H9 (cell line): ENCODE measurements at regions not wholly inside any gene's neighbourhood (a gene's known extent, or its start where the extent isn't known, plus 50 kb on each side); places are given as distances from the start of the nearest gene placed in this dataset.

Experiments
- DNase-seq: peaks from one replicate; pipeline ENCODE4 v3.0.0-alpha.2; 2017
- H2AFZ ChIP-seq: one replicate; pipeline ENCODE4 v1.6.1; 2013; ENCODE audit warnings: mild to moderate bottlenecking, low read length, control low read depth, moderate library complexity
- H2AK5ac ChIP-seq: 2 replicates; pipeline ENCODE4 v1.6.1; 2013; ENCODE audit warnings: low read length, control low read depth, mixed read lengths; ENCODE audit not compliant: insufficient read length
- H2BK120ac ChIP-seq: one replicate; pipeline ENCODE4 v1.6.1; 2013; ENCODE audit warnings: low read depth, mild to moderate bottlenecking, low read length, control low read depth, inconsistent platforms; ENCODE audit not compliant: poor library complexity, severe bottlenecking
- H2BK12ac ChIP-seq: 2 replicates; pipeline ENCODE4 v1.6.1; 2013; ENCODE audit warnings: low read length, control low read depth, mixed read lengths, low read depth; ENCODE audit not compliant: insufficient read length
- H2BK15ac ChIP-seq: 2 replicates; pipeline ENCODE4 v1.6.1; 2013; ENCODE audit warnings: low read depth, low read length, control low read depth
- H2BK20ac ChIP-seq: one replicate; pipeline ENCODE4 v1.6.1; 2013; ENCODE audit warnings: low read depth, mild to moderate bottlenecking, low read length, control low read depth, inconsistent platforms; ENCODE audit not compliant: poor library complexity, severe bottlenecking
- H2BK5ac ChIP-seq: 2 replicates; pipeline ENCODE4 v1.6.1; 2013; ENCODE audit warnings: low read length, control low read depth, mixed read lengths; ENCODE audit not compliant: insufficient read length
- H3K14ac ChIP-seq: 2 replicates; pipeline ENCODE4 v1.6.1; 2013; ENCODE audit warnings: low read length, control low read depth; ENCODE audit not compliant: insufficient read depth
- H3K18ac ChIP-seq: 2 replicates; pipeline ENCODE4 v1.6.1; 2013; ENCODE audit warnings: low read depth, mild to moderate bottlenecking, mixed read lengths, low read length, control low read depth; ENCODE audit not compliant: insufficient read length
- H3K23ac ChIP-seq: 2 replicates; pipeline ENCODE4 v1.6.1; 2013; ENCODE audit warnings: low read length, control low read depth, mixed read lengths, low read depth; ENCODE audit not compliant: insufficient read length
- H3K23me2 ChIP-seq: 2 replicates; pipeline ENCODE4 v1.6.1; 2013; ENCODE audit warnings: low read depth, mild to moderate bottlenecking, mixed read lengths, low read length, control low read depth; ENCODE audit not compliant: insufficient read length, poor library complexity, severe bottlenecking
- H3K27ac ChIP-seq: 2 replicates; pipeline ENCODE4 v1.5.1; 2013; ENCODE audit warnings: low read length, control low read depth, mixed read lengths, low read depth; ENCODE audit not compliant: insufficient read length
- H3K27me3 ChIP-seq: 2 replicates; pipeline ENCODE4 v1.6.1; 2013; ENCODE audit warnings: low read length, control low read depth, inconsistent platforms; ENCODE audit not compliant: insufficient read depth
- H3K4ac ChIP-seq: 2 replicates; pipeline ENCODE4 v1.6.1; 2013; ENCODE audit warnings: low read depth, mild to moderate bottlenecking, control low read depth, inconsistent platforms, low read length, moderate library complexity
- H3K4me1 ChIP-seq: 2 replicates; pipeline ENCODE4 v1.6.1; 2013; ENCODE audit warnings: low read length, control low read depth, inconsistent platforms; ENCODE audit not compliant: insufficient read depth
- H3K4me2 ChIP-seq: 2 replicates; pipeline ENCODE4 v1.6.1; 2013; ENCODE audit warnings: low read length, control low read depth, mixed read lengths; ENCODE audit not compliant: insufficient read length, insufficient read depth
- H3K56ac ChIP-seq: 2 replicates; pipeline ENCODE4 v1.6.1; 2013; ENCODE audit warnings: low read depth, mild to moderate bottlenecking, mixed read lengths, low read length, control low read depth; ENCODE audit not compliant: insufficient read length
- H3K79me1 ChIP-seq: 2 replicates; pipeline ENCODE4 v1.6.1; 2013; ENCODE audit warnings: low read depth, mild to moderate bottlenecking, moderate library complexity, low read length, control low read depth, inconsistent platforms; ENCODE audit not compliant: insufficient read depth, poor library complexity, severe bottlenecking
- H3K79me2 ChIP-seq: 2 replicates; pipeline ENCODE4 v1.6.1; 2013; ENCODE audit warnings: low read length, control low read depth, inconsistent platforms; ENCODE audit not compliant: insufficient read depth
- H3K9ac ChIP-seq: 2 replicates; pipeline ENCODE4 v1.6.1; 2013; ENCODE audit warnings: low read length, control low read depth, mixed read lengths; ENCODE audit not compliant: insufficient read length; ENCODE audit errors: extremely low read depth
- H3K9me3 ChIP-seq: one replicate; pipeline ENCODE4 v1.6.1; 2013; ENCODE audit warnings: low read depth, low read length, inconsistent platforms; ENCODE audit not compliant: control insufficient read depth
- H3T11ph ChIP-seq: one replicate; pipeline ENCODE4 v1.6.1; 2013; ENCODE audit warnings: mild to moderate bottlenecking, low read length, control low read depth, inconsistent platforms
- H4K20me1 ChIP-seq: one replicate; pipeline ENCODE4 v1.6.1; 2013; ENCODE audit not compliant: control insufficient read depth, insufficient read length, insufficient read depth
- H4K5ac ChIP-seq: 2 replicates; pipeline ENCODE4 v1.6.1; 2013; ENCODE audit warnings: low read depth, mild to moderate bottlenecking, mixed read lengths, low read length, control low read depth; ENCODE audit not compliant: insufficient read length
- H4K8ac ChIP-seq: replicated peaks from 2 replicates; pipeline ENCODE4 v1.6.1; 2013; ENCODE audit warnings: low read length, control low read depth, mixed read lengths, low read depth; ENCODE audit not compliant: insufficient read length
- H4K91ac ChIP-seq: 2 replicates; pipeline ENCODE4 v1.6.1; 2013; ENCODE audit warnings: low read depth, mild to moderate bottlenecking, moderate library complexity, mixed read lengths, low read length, control low read depth; ENCODE audit not compliant: insufficient read length
- H3K27ac Mint-ChIP-seq, 3 experiments: 2 replicates in 2 of 3; 3 replicates in 1 of 3; pipeline ENCODE4 v1.8.0; 2020 to 2021; ENCODE audit warnings: mixed read lengths in 3 of 3, mild to moderate bottlenecking in 1 of 3, moderate library complexity in 1 of 3
- H3K27me3 Mint-ChIP-seq: 2 replicates; pipeline ENCODE4 v1.8.0; 2021; ENCODE audit warnings: low read depth, mild to moderate bottlenecking, moderate library complexity, mixed read lengths
- H3K36me3 Mint-ChIP-seq, 3 experiments: 2 replicates in 2 of 3; 3 replicates in 1 of 3; pipeline ENCODE4 v1.8.0; 2020 to 2021; ENCODE audit warnings: low read depth in 3 of 3, mixed read lengths in 3 of 3; ENCODE audit not compliant: insufficient read depth in 1 of 3
- H3K4me1 Mint-ChIP-seq, 2 experiments: 2 replicates each; pipeline ENCODE4 v1.8.0; 2020; ENCODE audit warnings: mixed read lengths in 2 of 2
- H3K4me3 Mint-ChIP-seq, 2 experiments: 2 replicates in 1 of 2; 3 replicates in 1 of 2; pipeline ENCODE4 v1.8.0; 2020 to 2021; ENCODE audit warnings: mild to moderate bottlenecking in 2 of 2, mixed read lengths in 2 of 2, moderate library complexity in 1 of 2
- H3K9me3 Mint-ChIP-seq, 2 experiments: 2 replicates in 1 of 2; 3 replicates in 1 of 2; pipeline ENCODE4 v1.8.0; 2020; ENCODE audit warnings: mild to moderate bottlenecking in 2 of 2, mixed read lengths in 2 of 2, moderate library complexity in 1 of 2
- CTCF ChIP-seq: fragments of 200-600 bp; sonication (generic); conservative IDR thresholded peaks from 3 replicates; pipeline ENCODE4 v1.8.0; 2021; ENCODE audit warnings: antibody characterized with exemption, mild to moderate bottlenecking
- WGBS: extraction: QIAGEN DNeasy Blood & Tissue Kit; methylation state at CpG from one replicate; pipeline ENCODE4 v1.1.7; 2013; ENCODE audit warnings: missing lambda C conversion rate, low lambda C conversion rate, mixed read lengths; ENCODE audit not compliant: insufficient read length; ENCODE audit errors: extremely low coverage; 5-methylcytosine and 5-hydroxymethylcytosine counted together

GRCh38 chrX:40170830-40171512 lies 73.2 kb upstream of the BCOR start:
- H3K14ac ChIP-seq, result peak overlapping the region; percentile 6; the same call in 1 of the 2 replicates
- H3K23ac ChIP-seq, result no peak overlapping the region
- peaks cover 42% of the 10 kb centered on the region for H3K23me2 ChIP-seq
- peaks cover 55 to 63% of the 10 kb centered on the region in 2 experiments for H3K9me3 Mint-ChIP-seq
- no peak overlapping the region for H4K5ac ChIP-seq
- H3K9ac ChIP-seq, result peak overlapping the region; percentile 59
- H3K79me2 ChIP-seq, result no peaks in the 10 kb centered on the region
- no peaks in the 10 kb centered on the region for H3K79me1 ChIP-seq
- no peak for TF ChIP-seq CTCF
- peaks cover 45 to 58% of the 10 kb centered on the region in 2 experiments for H3K4me1 Mint-ChIP-seq
- peaks cover 28% of the 10 kb centered on the region; the same call in 1 of the 2 replicates for H3K27me3 ChIP-seq
- peak overlapping the region; percentile 94 for H3K4me2 ChIP-seq
- H3K36me3 Mint-ChIP-seq, result peaks cover 4 to 7% (median 7%) of the 10 kb centered on the region in 3 experiments; a peak in 6 of 7 replicates
- peak overlapping the region; percentile 60 for H3K18ac ChIP-seq
- H2BK12ac ChIP-seq, result no peak overlapping the region
- no peak overlapping the region for H3K56ac ChIP-seq
- no peak overlapping the region for H2BK20ac ChIP-seq
- no peak overlapping the region for H3T11ph ChIP-seq
- no peak overlapping the region for H3K27ac ChIP-seq
- peak overlapping the region in 2 of 3 experiments; percentile 78 to 92; a peak in 3 of 7 replicates for H3K27ac Mint-ChIP-seq
- no peak overlapping the region for H2BK15ac ChIP-seq
- H2BK5ac ChIP-seq, result no peak overlapping the region
- H3K27me3 Mint-ChIP-seq, result peaks cover 58% of the 10 kb centered on the region
- H3K4me1 ChIP-seq, result peaks cover 12% of the 10 kb centered on the region; the same call in 1 of the 2 replicates
- H3K9me3 ChIP-seq, result no peaks in the 10 kb centered on the region
- peak overlapping the region; percentile 67 to 78 for H3K4me3 Mint-ChIP-seq
- peak; percentile 54 for DNase-seq
- H4K8ac ChIP-seq, result no peak overlapping the region
- H2BK120ac ChIP-seq, result no peak overlapping the region
- H3K4ac ChIP-seq, result no peak overlapping the region
- WGBS, result no CpG with 5 or more reads among the region's 17 CpGs
- H4K20me1 ChIP-seq, result no peaks in the 10 kb centered on the region
- no peak overlapping the region for H4K91ac ChIP-seq
- H2AK5ac ChIP-seq, result no peak overlapping the region
- no peak overlapping the region for H2AFZ ChIP-seq
